H9 (cell line): ENCODE measurements at regions not wholly inside any gene's neighbourhood (a gene's known extent, or its start where the extent isn't known, plus 50 kb on each side); places are given as distances from the start of the nearest gene placed in this dataset.

ENCODE experiments used
- DNase-seq: peaks from one replicate; pipeline ENCODE4 v3.0.0-alpha.2; 2017
- H2AFZ ChIP-seq: one replicate; pipeline ENCODE4 v1.6.1; 2013; ENCODE audit warnings: mild to moderate bottlenecking, low read length, control low read depth, moderate library complexity
- H2AK5ac ChIP-seq: 2 replicates; pipeline ENCODE4 v1.6.1; 2013; ENCODE audit warnings: low read length, control low read depth, mixed read lengths; ENCODE audit not compliant: insufficient read length
- H2BK120ac ChIP-seq: one replicate; pipeline ENCODE4 v1.6.1; 2013; ENCODE audit warnings: low read depth, mild to moderate bottlenecking, low read length, control low read depth, inconsistent platforms; ENCODE audit not compliant: poor library complexity, severe bottlenecking
- H2BK12ac ChIP-seq: 2 replicates; pipeline ENCODE4 v1.6.1; 2013; ENCODE audit warnings: low read length, control low read depth, mixed read lengths, low read depth; ENCODE audit not compliant: insufficient read length
- H2BK15ac ChIP-seq: 2 replicates; pipeline ENCODE4 v1.6.1; 2013; ENCODE audit warnings: low read depth, low read length, control low read depth
- H2BK20ac ChIP-seq: one replicate; pipeline ENCODE4 v1.6.1; 2013; ENCODE audit warnings: low read depth, mild to moderate bottlenecking, low read length, control low read depth, inconsistent platforms; ENCODE audit not compliant: poor library complexity, severe bottlenecking
- H2BK5ac ChIP-seq: 2 replicates; pipeline ENCODE4 v1.6.1; 2013; ENCODE audit warnings: low read length, control low read depth, mixed read lengths; ENCODE audit not compliant: insufficient read length
- H3K14ac ChIP-seq: 2 replicates; pipeline ENCODE4 v1.6.1; 2013; ENCODE audit warnings: low read length, control low read depth; ENCODE audit not compliant: insufficient read depth
- H3K18ac ChIP-seq: 2 replicates; pipeline ENCODE4 v1.6.1; 2013; ENCODE audit warnings: low read depth, mild to moderate bottlenecking, mixed read lengths, low read length, control low read depth; ENCODE audit not compliant: insufficient read length
- H3K23ac ChIP-seq: 2 replicates; pipeline ENCODE4 v1.6.1; 2013; ENCODE audit warnings: low read length, control low read depth, mixed read lengths, low read depth; ENCODE audit not compliant: insufficient read length
- H3K23me2 ChIP-seq: 2 replicates; pipeline ENCODE4 v1.6.1; 2013; ENCODE audit warnings: low read depth, mild to moderate bottlenecking, mixed read lengths, low read length, control low read depth; ENCODE audit not compliant: insufficient read length, poor library complexity, severe bottlenecking
- H3K27ac ChIP-seq: 2 replicates; pipeline ENCODE4 v1.5.1; 2013; ENCODE audit warnings: low read length, control low read depth, mixed read lengths, low read depth; ENCODE audit not compliant: insufficient read length
- H3K27me3 ChIP-seq: 2 replicates; pipeline ENCODE4 v1.6.1; 2013; ENCODE audit warnings: low read length, control low read depth, inconsistent platforms; ENCODE audit not compliant: insufficient read depth
- H3K4ac ChIP-seq: 2 replicates; pipeline ENCODE4 v1.6.1; 2013; ENCODE audit warnings: low read depth, mild to moderate bottlenecking, control low read depth, inconsistent platforms, low read length, moderate library complexity
- H3K4me1 ChIP-seq: 2 replicates; pipeline ENCODE4 v1.6.1; 2013; ENCODE audit warnings: low read length, control low read depth, inconsistent platforms; ENCODE audit not compliant: insufficient read depth
- H3K4me2 ChIP-seq: 2 replicates; pipeline ENCODE4 v1.6.1; 2013; ENCODE audit warnings: low read length, control low read depth, mixed read lengths; ENCODE audit not compliant: insufficient read length, insufficient read depth
- H3K56ac ChIP-seq: 2 replicates; pipeline ENCODE4 v1.6.1; 2013; ENCODE audit warnings: low read depth, mild to moderate bottlenecking, mixed read lengths, low read length, control low read depth; ENCODE audit not compliant: insufficient read length
- H3K79me1 ChIP-seq: 2 replicates; pipeline ENCODE4 v1.6.1; 2013; ENCODE audit warnings: low read depth, mild to moderate bottlenecking, moderate library complexity, low read length, control low read depth, inconsistent platforms; ENCODE audit not compliant: insufficient read depth, poor library complexity, severe bottlenecking
- H3K79me2 ChIP-seq: 2 replicates; pipeline ENCODE4 v1.6.1; 2013; ENCODE audit warnings: low read length, control low read depth, inconsistent platforms; ENCODE audit not compliant: insufficient read depth
- H3K9ac ChIP-seq: 2 replicates; pipeline ENCODE4 v1.6.1; 2013; ENCODE audit warnings: low read length, control low read depth, mixed read lengths; ENCODE audit not compliant: insufficient read length; ENCODE audit errors: extremely low read depth
- H3K9me3 ChIP-seq: one replicate; pipeline ENCODE4 v1.6.1; 2013; ENCODE audit warnings: low read depth, low read length, inconsistent platforms; ENCODE audit not compliant: control insufficient read depth
- H3T11ph ChIP-seq: one replicate; pipeline ENCODE4 v1.6.1; 2013; ENCODE audit warnings: mild to moderate bottlenecking, low read length, control low read depth, inconsistent platforms
- H4K20me1 ChIP-seq: one replicate; pipeline ENCODE4 v1.6.1; 2013; ENCODE audit not compliant: control insufficient read depth, insufficient read length, insufficient read depth
- H4K5ac ChIP-seq: 2 replicates; pipeline ENCODE4 v1.6.1; 2013; ENCODE audit warnings: low read depth, mild to moderate bottlenecking, mixed read lengths, low read length, control low read depth; ENCODE audit not compliant: insufficient read length
- H4K8ac ChIP-seq: replicated peaks from 2 replicates; pipeline ENCODE4 v1.6.1; 2013; ENCODE audit warnings: low read length, control low read depth, mixed read lengths, low read depth; ENCODE audit not compliant: insufficient read length
- H4K91ac ChIP-seq: 2 replicates; pipeline ENCODE4 v1.6.1; 2013; ENCODE audit warnings: low read depth, mild to moderate bottlenecking, moderate library complexity, mixed read lengths, low read length, control low read depth; ENCODE audit not compliant: insufficient read length
- H3K27ac Mint-ChIP-seq, 3 experiments: 2 replicates in 2 of 3; 3 replicates in 1 of 3; pipeline ENCODE4 v1.8.0; 2020 to 2021; ENCODE audit warnings: mixed read lengths in 3 of 3, mild to moderate bottlenecking in 1 of 3, moderate library complexity in 1 of 3
- H3K27me3 Mint-ChIP-seq: 2 replicates; pipeline ENCODE4 v1.8.0; 2021; ENCODE audit warnings: low read depth, mild to moderate bottlenecking, moderate library complexity, mixed read lengths
- H3K36me3 Mint-ChIP-seq, 3 experiments: 2 replicates in 2 of 3; 3 replicates in 1 of 3; pipeline ENCODE4 v1.8.0; 2020 to 2021; ENCODE audit warnings: low read depth in 3 of 3, mixed read lengths in 3 of 3; ENCODE audit not compliant: insufficient read depth in 1 of 3
- H3K4me1 Mint-ChIP-seq, 2 experiments: 2 replicates each; pipeline ENCODE4 v1.8.0; 2020; ENCODE audit warnings: mixed read lengths in 2 of 2
- H3K4me3 Mint-ChIP-seq, 2 experiments: 2 replicates in 1 of 2; 3 replicates in 1 of 2; pipeline ENCODE4 v1.8.0; 2020 to 2021; ENCODE audit warnings: mild to moderate bottlenecking in 2 of 2, mixed read lengths in 2 of 2, moderate library complexity in 1 of 2
- H3K9me3 Mint-ChIP-seq, 2 experiments: 2 replicates in 1 of 2; 3 replicates in 1 of 2; pipeline ENCODE4 v1.8.0; 2020; ENCODE audit warnings: mild to moderate bottlenecking in 2 of 2, mixed read lengths in 2 of 2, moderate library complexity in 1 of 2
- WGBS: extraction: QIAGEN DNeasy Blood & Tissue Kit; methylation state at CpG from one replicate; pipeline ENCODE4 v1.1.7; 2013; ENCODE audit warnings: missing lambda C conversion rate, low lambda C conversion rate, mixed read lengths; ENCODE audit not compliant: insufficient read length; ENCODE audit errors: extremely low coverage; 5-methylcytosine and 5-hydroxymethylcytosine counted together
- TF ChIP-seq, protein P1 (sequence below): fragments of 200-600 bp; sonication (generic); conservative IDR thresholded peaks from 3 replicates; pipeline ENCODE4 v1.8.0; 2021; ENCODE audit warnings: antibody characterized with exemption, mild to moderate bottlenecking

DNA sequence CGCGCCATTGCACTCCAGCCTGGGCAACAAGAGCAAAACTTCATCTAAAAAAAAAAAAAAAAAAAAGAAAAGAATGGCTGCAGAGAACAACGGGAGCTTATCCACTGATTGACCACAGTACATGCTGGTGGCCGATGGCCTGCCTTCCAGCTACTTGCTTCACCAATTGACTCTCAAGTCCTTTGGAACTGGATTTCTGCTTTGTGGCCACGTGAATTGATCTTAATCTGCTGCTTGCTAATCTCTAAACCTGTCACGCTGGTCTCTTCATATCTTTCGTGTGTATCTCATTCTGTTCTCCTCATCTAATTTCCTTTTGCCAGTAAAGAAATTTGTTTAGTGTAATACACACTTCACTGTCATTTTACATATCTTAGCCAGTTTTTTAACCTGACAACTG is 512.5 kb upstream of the CNTNAP5 start:
- Mint-ChIP-seq H3K9me3 (no peaks in the 10 kb centered on the region), H3K36me3 (no peaks in the 10 kb centered on the region), H3K27ac (no peak overlapping the region), H3K4me3 (no peak overlapping the region), H3K4me1 (peaks cover 15% of the 10 kb centered on the region in 2 experiments), H3K27me3 (no peaks in the 10 kb centered on the region)
- H3K4me1 ChIP-seq = peaks cover 8% of the 10 kb centered on the region; the same call in 1 of the 2 replicates
- H4K91ac ChIP-seq = no peak overlapping the region
- H3K14ac ChIP-seq = no peak overlapping the region
- H2AK5ac ChIP-seq = no peak overlapping the region
- H2BK120ac ChIP-seq = no peak overlapping the region
- H2BK20ac ChIP-seq = no peak overlapping the region
- H3K23me2 ChIP-seq = no peaks in the 10 kb centered on the region
- H3K18ac ChIP-seq = no peak overlapping the region
- WGBS = no CpG with 5 or more reads among the region's 7 CpGs
- no peak overlapping the region for H3K9ac ChIP-seq
- H4K20me1 ChIP-seq = no peaks in the 10 kb centered on the region
- TF ChIP-seq, protein P1, sequence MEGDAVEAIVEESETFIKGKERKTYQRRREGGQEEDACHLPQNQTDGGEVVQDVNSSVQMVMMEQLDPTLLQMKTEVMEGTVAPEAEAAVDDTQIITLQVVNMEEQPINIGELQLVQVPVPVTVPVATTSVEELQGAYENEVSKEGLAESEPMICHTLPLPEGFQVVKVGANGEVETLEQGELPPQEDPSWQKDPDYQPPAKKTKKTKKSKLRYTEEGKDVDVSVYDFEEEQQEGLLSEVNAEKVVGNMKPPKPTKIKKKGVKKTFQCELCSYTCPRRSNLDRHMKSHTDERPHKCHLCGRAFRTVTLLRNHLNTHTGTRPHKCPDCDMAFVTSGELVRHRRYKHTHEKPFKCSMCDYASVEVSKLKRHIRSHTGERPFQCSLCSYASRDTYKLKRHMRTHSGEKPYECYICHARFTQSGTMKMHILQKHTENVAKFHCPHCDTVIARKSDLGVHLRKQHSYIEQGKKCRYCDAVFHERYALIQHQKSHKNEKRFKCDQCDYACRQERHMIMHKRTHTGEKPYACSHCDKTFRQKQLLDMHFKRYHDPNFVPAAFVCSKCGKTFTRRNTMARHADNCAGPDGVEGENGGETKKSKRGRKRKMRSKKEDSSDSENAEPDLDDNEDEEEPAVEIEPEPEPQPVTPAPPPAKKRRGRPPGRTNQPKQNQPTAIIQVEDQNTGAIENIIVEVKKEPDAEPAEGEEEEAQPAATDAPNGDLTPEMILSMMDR = no peak
- H3T11ph ChIP-seq = no peak overlapping the region
- no peak overlapping the region for H4K8ac ChIP-seq
- no peak overlapping the region for H3K4ac ChIP-seq
- no peak overlapping the region for H3K27ac ChIP-seq
- H2BK5ac ChIP-seq = no peak overlapping the region
- H4K5ac ChIP-seq = no peak overlapping the region
- no peaks in the 10 kb centered on the region for H3K9me3 ChIP-seq
- H3K23ac ChIP-seq = no peak overlapping the region
- H3K4me2 ChIP-seq = no peak overlapping the region
- H3K79me2 ChIP-seq = no peaks in the 10 kb centered on the region
- H2AFZ ChIP-seq = no peak overlapping the region
- no peaks in the 10 kb centered on the region for H3K27me3 ChIP-seq
- no peaks in the 10 kb centered on the region for H3K79me1 ChIP-seq
- no peak overlapping the region for H2BK12ac ChIP-seq
- no peak overlapping the region for H2BK15ac ChIP-seq
- no peak for DNase-seq
- H3K56ac ChIP-seq = no peak overlapping the region
